ENCODE measurements at regions not wholly inside any gene's neighbourhood (a gene's known extent, or its start where the extent isn't known, plus 50 kb on each side); places are given as distances from the start of the nearest gene placed in this dataset.
"Not testable (repeated sequence)": the region's sequence is repeated elsewhere in the genome, so short reads cannot be mapped to it uniquely, and the experiment has no call there.

DNA sequence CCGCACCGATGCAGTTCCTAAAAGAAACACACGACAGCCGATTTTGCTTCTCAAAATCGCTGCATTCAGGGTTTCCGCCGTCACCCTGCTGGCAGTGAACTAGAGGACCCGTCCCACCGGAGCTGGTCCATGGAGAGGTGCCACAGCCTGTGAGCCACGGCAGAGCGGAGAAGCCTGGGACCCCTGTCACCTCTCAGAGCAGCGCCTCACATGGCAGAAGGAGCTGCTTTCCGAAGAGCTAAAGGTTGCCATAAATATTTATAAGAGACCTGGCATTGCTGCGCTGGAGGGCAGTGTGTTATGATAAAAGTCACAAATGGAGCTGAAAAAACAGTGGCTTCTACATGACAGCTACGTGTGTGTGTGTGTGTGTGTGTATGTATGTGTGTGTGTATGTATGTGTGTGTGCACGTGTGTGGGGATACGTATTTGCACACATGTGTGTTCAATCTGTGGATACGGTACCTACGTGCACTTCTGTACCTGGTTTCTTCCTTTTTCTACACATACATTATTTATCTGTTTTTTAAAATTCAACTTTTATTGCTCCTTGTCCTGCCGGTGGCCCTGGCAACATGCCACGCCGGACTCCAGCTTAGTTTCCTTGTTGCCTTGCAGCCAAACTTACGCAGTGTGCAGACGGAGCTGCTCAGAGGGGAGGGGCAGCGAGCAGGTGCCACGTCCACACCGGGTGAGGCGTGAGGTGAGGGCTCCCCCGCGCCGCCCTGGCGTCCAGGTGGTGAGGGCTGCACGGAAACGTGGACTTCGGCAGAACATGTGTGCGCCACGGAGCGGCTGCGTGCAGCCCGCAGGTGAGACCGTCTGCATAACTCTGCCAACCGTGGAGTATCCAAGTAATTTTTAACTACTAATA lies 115.2 kb upstream of the PITRM1 start:
- DNase-seq: no peak

GRCh38 chr10:3282674-3283017 lies 110.1 kb upstream of the PITRM1 start:
- no peak for DNase-seq

GRCh38 chr10:3281941-3282673 lies 109.5 kb upstream of the PITRM1 start:
- no peak for DNase-seq

- DNase-seq: no peak
These were observed 106.2 kb upstream of the PITRM1 start for GRCh38 chr10:3278771-3279170.

- DNase-seq: no peak
These were observed 105.0 kb upstream of the PITRM1 start for GRCh38 chr10:3277566-3277965.

GRCh38 chr10:3274414-3274813 lies 101.8 kb upstream of the PITRM1 start:
- no peak for DNase-seq

- DNase-seq: no peak
These were observed 101.4 kb upstream of the PITRM1 start for GRCh38 chr10:3273966-3274365.

DNA sequence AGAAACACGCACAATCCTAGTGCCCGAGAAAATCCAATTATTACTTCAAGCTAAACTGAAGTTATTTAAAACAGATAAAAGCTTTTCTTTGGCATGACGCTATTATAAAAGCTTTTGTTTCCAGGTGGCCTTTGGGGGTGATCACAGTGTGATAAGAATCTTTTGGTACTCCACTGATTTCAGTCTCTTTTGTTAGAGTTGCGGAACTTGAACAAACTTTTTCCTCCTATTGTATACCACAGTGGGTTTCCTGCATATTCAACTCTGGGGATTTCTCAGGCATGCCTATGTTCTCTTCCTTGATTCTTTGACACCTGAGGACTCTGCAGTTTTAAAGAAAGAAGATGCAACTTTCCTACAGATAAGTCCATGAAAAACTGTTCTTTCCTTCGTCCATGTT lies 99.7 kb upstream of the PITRM1 start:
- DNase-seq: no peak

DNA sequence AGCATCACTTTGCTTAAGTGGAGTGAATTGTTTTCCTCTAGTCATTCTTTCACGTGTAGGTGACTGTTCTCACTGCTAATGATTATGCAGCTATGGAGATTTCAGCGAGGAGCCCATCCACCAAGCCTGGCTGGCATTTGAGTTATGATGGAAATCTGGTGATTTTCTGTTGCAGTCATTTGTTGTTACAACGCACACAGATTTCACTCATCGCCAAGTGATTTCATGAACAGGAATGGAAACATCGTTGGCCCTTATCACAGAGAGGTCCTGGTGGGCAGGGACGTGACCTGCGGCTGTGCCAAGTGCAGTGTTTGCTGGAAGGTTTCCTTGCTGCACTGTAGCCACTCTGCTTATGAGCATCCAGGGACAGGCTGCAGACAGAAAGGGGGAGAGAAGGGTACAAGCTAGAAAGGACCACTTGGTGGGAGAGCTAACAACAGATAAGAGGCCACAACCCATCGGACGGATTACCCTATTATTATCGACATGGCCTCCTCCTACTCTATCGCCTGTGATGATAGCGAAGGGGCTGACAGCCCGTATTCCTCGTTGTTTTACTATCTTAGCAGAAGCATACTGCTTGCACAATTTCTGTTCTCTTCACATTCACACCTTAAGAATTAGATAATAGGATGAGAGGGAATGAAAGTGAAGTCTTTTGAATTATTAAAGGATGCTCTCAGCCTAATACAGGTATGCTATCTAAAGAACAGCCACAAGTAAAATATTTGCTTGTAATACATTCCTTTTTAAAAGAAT lies 99.0 kb upstream of the PITRM1 start:
- DNase-seq: no peak

GRCh38 chr10:3270577-3271316 lies 98.2 kb upstream of the PITRM1 start:
- no peak for DNase-seq

DNA sequence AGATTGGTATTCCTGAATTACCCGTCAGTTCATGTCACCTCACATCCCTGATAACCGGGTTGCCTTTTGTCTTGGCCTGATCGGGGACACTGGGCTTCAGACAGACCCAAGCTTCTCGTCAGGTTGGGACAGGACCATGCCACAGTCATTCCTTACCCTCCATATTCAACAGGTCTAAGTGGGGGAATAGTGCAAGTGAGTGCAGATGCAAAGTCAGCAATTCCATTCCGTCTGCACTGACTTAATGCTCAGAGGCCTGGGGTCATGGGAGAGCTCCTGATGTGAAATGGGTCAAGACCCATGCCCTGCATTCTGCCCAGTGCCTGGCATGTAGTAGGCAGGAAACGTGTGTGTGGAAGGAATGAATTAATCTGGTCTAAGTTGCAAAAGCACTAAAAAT lies 95.4 kb upstream of the PITRM1 start:
- no peak for DNase-seq

DNA sequence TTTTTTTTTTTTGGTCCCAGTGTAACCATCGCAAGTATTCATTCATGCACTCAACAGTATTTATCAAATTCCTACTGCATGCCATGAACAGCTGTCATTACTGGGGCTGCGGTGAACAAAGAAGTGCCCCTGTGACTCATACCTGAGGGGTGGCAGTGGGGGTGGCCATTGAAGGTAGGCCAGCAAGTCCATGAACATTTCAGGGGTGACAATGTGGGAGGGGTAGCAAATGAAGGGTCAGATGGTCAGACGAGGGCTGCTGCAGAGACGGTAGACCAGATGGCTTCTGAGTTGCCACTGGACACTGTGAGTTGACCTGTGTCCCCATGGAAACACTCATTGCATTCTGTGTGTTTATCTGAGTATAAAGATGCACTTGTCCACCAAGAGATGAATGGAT lies 92.5 kb upstream of the PITRM1 start:
- no peak for DNase-seq

DNA sequence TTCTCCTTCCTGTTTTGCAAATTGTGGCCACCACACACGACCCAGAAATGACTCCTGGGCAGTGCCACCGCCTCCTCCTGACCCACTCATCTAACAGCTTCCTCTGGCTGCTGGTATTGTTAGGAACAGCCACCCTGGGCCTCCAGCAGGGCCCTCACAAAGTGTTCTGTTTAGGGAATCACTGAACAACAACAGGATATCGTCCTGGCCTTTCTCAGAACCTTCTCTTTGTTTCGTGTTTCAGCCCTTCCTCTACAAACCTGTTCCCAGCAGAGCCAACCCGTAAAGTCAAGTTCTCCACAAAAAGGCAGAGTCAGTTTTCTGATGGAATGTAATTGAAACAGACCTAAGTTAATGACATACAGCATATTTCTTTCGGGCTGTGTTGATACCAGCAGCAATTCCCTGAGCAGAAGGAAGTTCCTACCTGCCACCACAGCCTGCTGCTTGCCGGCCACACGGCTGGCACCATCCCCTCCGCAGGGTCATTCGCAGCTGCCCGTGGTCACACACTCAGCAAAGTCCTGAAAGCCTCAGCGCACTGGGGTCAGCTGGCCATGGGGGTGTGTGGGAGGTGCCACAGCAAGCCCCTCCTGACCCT lies 91.7 kb upstream of the PITRM1 start:
- DNase-seq: no peak

GRCh38 chr10:3263747-3264146 lies 91.2 kb upstream of the PITRM1 start:
- no peak for DNase-seq

GRCh38 chr10:3263082-3263481 lies 90.5 kb upstream of the PITRM1 start:
- DNase-seq: no peak

DNA sequence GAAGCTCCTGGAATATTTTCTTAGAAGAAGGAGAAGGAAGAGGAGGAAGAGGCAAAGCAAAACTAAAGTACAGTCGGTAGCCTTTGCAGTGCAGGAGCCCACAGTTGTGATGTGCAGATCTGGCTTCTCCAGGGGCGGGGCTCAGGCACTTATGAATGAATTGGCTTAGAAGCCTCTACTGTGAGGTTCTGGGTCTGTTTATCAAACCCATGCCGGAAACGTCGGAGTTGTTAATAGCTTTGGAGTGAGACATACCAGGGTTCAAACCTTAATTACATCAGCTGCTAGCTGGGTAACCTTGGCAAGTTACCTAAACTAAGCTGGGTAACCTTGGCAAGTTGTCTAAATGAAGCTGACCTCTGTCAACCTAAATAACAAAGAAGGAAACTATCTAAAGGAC lies 89.3 kb upstream of the PITRM1 start:
- no peak for DNase-seq

DNA sequence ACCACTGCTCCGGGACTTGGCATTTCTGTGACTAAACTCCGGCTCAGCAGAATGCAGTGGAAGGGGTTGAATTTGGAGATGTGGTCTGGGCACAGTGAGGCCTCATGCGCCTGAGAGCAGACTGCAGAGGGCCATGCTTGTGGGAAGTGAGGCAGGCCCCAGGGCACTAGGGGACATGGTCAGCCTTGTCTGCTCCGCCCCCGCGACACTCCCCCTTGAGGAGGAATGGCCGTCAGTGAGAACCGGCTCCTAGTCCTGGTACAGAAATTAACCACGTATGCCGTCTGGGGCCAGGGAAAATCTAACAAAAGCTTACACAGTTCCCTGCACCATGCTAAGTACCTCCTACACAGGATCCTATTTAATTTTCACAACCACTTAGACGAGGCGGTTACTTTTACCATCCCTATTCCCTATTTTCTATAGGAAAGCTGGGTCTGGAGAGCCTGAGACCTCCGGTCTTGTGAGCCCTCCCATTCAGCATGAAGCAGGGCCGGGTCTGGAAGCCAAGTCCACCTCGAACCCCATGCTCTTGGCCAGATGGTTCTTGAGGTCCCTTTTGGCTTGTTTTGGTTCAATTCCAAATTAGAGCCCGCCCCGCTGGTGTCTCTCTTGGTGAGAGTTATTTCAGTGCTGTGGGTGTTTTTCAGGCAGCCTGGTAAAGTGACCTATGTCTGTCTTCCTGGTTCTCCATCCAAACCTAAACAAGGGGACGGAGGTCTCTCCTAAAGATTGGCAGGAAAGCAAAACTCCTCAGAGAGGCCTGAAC lies 87.7 kb upstream of the PITRM1 start:
- DNase-seq: no peak

DNA sequence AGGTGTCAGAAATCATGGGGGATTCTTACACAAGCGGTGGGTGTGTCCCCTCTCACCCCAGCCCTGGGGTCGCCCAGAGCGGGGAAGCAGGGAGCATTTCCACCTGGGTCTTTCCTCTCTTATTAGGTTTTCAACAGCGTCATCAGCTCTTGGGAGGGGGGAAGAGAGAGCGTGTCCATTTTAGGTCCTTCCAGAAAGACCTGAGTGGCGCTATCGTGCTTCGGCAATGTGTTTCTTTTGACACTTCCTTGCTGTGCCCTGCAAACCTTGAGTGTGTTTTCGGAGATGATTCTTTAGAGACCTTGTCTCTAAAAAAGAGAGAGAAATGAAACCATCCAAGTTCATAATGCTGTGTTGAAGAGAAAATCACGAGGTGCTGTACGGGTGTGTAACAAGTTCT lies 86.9 kb upstream of the PITRM1 start:
- DNase-seq: no peak

DNA sequence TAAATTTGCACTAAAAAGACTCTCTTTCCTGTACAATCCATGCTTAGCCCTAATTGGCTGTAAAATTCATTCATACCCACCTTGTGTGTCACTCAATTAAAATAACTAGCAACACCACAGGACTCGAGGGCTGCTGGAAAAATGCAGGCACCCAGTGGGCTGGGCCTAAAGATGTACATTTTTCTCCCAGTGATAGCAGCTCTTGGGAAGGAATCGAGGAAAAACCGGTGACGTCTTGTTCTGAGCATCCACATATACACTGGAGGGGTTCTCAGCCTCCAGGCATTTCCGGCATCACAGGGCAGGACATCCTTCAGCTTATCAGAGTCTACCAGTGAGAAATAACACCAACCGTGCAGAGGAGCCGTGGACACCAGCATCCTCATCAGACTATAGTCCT lies 85.8 kb upstream of the PITRM1 start:
- DNase-seq: no peak

DNA sequence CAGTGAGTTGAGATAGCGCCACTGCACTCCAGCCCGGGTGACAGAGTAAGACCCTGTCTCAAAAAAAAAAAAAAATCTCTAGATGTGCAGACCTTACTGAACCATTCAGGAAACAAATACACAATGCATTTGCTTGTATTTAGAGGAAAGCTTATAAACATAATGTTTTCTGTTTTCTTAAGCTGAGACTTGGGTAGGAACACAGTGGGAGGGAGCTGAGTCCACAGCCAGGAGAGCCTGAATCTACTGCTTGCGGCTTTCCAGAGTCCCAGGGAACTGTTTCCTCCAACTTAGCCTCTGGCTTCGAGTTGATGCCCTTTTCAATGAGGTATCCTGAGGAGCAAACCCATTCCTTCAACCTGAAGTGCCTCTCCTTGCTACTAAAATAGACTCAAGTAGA lies 83.0 kb upstream of the PITRM1 start:
- DNase-seq: no peak

DNA sequence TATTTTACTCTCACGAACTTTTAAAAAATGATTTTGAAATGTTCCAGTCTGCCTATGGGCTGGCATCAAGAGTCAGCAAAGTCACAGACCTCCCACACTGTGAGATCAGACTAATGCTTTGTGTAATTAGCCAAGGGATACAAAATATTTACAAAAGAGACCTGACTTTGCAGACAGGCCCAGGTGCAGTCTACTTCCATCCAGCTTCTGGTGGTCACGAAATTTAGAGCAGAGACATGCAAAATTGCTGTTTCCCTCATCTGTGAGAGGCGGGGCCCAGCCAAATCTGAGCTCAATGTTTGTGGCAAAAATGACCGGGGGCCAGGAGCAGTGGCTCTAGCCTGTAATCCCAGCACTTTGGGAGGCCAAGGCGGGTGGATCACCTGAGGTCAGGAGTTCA lies 82.5 kb upstream of the PITRM1 start:
- no peak for DNase-seq

DNA sequence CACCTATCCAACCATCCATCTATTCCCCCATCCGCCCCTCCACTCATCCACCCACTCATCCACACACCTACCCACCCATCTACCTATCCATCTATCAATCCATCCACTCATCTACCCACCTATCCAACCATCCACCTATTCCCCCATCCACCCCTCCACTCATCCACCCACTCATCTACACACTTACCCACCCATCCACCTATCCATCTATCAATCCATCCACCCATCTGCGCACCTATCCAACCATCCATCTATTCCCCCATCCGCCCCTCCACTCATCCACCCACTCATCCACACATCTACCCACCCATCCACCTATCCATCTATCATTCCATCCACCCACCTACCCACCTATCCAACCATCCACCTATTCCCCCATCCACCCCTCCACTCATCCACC lies 81.4 kb upstream of the PITRM1 start:
- DNase-seq: not testable (repeated sequence)

Data from NCI-H2107 (cell line).